ENCODE measurements at regions not wholly inside any gene's neighbourhood (a gene's known extent, or its start where the extent isn't known, plus 50 kb on each side); places are given as distances from the start of the nearest gene placed in this dataset.

DNA sequence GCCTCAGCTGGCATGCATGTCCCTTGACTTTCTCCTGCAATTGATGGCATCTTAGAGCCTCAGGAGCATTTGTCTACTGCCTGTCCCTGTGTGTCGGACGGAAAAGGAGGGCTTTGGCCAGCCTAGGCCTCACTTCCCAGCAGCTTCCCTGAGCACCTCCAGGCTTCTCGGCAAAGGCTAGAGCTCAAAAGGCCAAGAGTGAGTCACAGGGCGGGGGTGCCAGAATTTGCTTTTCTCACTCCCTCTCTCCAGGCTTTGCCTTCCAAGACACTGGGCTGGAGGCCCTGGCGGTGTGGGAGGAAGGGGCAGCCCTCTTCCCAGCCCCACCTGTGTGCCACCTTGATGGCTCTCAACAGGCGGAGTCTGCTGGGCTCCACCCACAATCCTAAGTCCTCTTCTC is 107.3 kb upstream of the MAF start:
- Histone ChIP-seq H2AFZ (no peak overlapping the region), H3K79me2 (ENCODE audit: low read depth) (no peaks in the 10 kb centered on the region), H3K4me1 (replicated peaks; ENCODE audit: insufficient read depth) (no peaks in the 10 kb centered on the region), H3K9me2 (ENCODE audit: insufficient read depth) (no peaks in the 10 kb centered on the region), H3K4me2 (no peak overlapping the region), H3K27me3 (ENCODE audit: insufficient read depth, low read depth) (peaks cover 7% of the 10 kb centered on the region), H4K20me1 (ENCODE audit: insufficient read depth) (no peaks in the 10 kb centered on the region), H3K9me3 (ENCODE audit: insufficient read depth, low read depth) (no peaks in the 10 kb centered on the region), H3K27ac (no peak overlapping the region), H3F3A (ENCODE audit: insufficient read depth, low read depth) (no peaks in the 10 kb centered on the region), H3K36me3 (ENCODE audit: low read depth) (no peaks in the 10 kb centered on the region), H3K4me3 (no peak overlapping the region)
- POLR2A ChIA-PET (ENCODE audit: unreplicated experiment) = interaction anchor here (0.6 kb wide), 1 partner anchor 465 kb away, joined by 3 read pairs; no protein-coding TSS in a partner anchor
- BruUV-seq (replicated peaks) = no TSS peak
- intact Hi-C loops (cut with micrococcal nuclease; ENCODE audit: unreplicated experiment) = no loop called here
- DNase-seq = no peak
- CTCF ChIA-PET = no interaction called here
- no peak for TF ChIP-seq CTCF (conservative IDR thresholded peaks at IDR 0.05)
- no peak for TF ChIP-seq EZH2 (IDR thresholded peaks at IDR 0.05; ENCODE audit: low read depth)

DNA sequence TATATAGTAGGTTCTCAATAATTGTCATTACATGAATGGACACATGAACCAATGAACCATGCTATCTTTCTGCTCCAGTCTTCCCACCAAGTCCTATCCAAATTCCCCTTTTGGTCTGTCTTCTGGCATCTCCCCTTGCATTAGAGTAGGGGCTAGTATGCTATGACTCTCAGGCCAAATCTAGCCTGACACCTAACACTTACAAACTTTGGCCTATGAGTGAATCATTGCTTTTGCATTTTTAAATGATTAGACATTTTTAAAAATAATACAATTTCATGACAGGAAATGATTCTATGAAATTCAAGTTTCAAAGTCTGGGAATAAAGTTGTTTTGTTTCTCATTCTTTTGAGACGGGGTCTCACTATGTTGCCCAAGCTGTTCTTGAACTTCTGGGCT is 102.5 kb upstream of the MAF start:
- H3K79me2 ChIP-seq (ENCODE audit: low read depth) = no peaks in the 10 kb centered on the region
- TF ChIP-seq EZH2 (IDR thresholded peaks at IDR 0.05; ENCODE audit: low read depth) (no peak), CTCF (conservative IDR thresholded peaks at IDR 0.05) (no peak)
- POLR2A ChIA-PET (ENCODE audit: unreplicated experiment) = no interaction called here
- no peaks in the 10 kb centered on the region for H3K9me3 ChIP-seq (ENCODE audit: insufficient read depth, low read depth)
- BruUV-seq (replicated peaks) = no TSS peak
- no peak overlapping the region for H2AFZ ChIP-seq
- CTCF ChIA-PET = no interaction called here
- H3F3A ChIP-seq (ENCODE audit: insufficient read depth, low read depth) = no peaks in the 10 kb centered on the region
- peaks cover 7% of the 10 kb centered on the region for H3K27me3 ChIP-seq (ENCODE audit: insufficient read depth, low read depth)
- H3K9me2 ChIP-seq (ENCODE audit: insufficient read depth) = no peaks in the 10 kb centered on the region
- no peak overlapping the region for H3K4me3 ChIP-seq
- intact Hi-C loops (cut with micrococcal nuclease; ENCODE audit: unreplicated experiment) = no loop called here
- H3K36me3 ChIP-seq (ENCODE audit: low read depth) = no peaks in the 10 kb centered on the region
- no peak overlapping the region for H3K27ac ChIP-seq
- no peak overlapping the region for H3K4me2 ChIP-seq
- no peak for DNase-seq
- H4K20me1 ChIP-seq (ENCODE audit: insufficient read depth) = no peaks in the 10 kb centered on the region
- no peaks in the 10 kb centered on the region for H3K4me1 ChIP-seq (replicated peaks; ENCODE audit: insufficient read depth)

- no peaks in the 10 kb centered on the region for H4K20me1 ChIP-seq (ENCODE audit: insufficient read depth)
- H2AFZ ChIP-seq = no peak overlapping the region
- no peak for TF ChIP-seq EZH2 (IDR thresholded peaks at IDR 0.05; ENCODE audit: low read depth)
- no peak for TF ChIP-seq CTCF (conservative IDR thresholded peaks at IDR 0.05)
- no peaks in the 10 kb centered on the region for H3F3A ChIP-seq (ENCODE audit: insufficient read depth, low read depth)
- H3K36me3 ChIP-seq (ENCODE audit: low read depth) = no peaks in the 10 kb centered on the region
- H3K27ac ChIP-seq = no peak overlapping the region
- DNase-seq = no peak
- ChIA-PET CTCF (no interaction called here), POLR2A (ENCODE audit: unreplicated experiment) (no interaction called here)
- BruUV-seq (replicated peaks) = no TSS peak
- H3K4me1 ChIP-seq (replicated peaks; ENCODE audit: insufficient read depth) = no peaks in the 10 kb centered on the region
- H3K9me3 ChIP-seq (ENCODE audit: insufficient read depth, low read depth) = no peaks in the 10 kb centered on the region
- H3K79me2 ChIP-seq (ENCODE audit: low read depth) = no peaks in the 10 kb centered on the region
- no peak overlapping the region for H3K4me2 ChIP-seq
- H3K4me3 ChIP-seq = no peak overlapping the region
- no peaks in the 10 kb centered on the region for H3K9me2 ChIP-seq (ENCODE audit: insufficient read depth)
- intact Hi-C loops (cut with micrococcal nuclease; ENCODE audit: unreplicated experiment) = no loop called here
- no peaks in the 10 kb centered on the region for H3K27me3 ChIP-seq (ENCODE audit: insufficient read depth, low read depth)
These were observed 97.8 kb upstream of the MAF start for GRCh38 chr16:79698341-79698753.

All from PC-9 (cell line).